IMR-90 (cell line): ENCODE measurements at regions not wholly inside any gene's neighbourhood (a gene's known extent, or its start where the extent isn't known, plus 50 kb on each side); places are given as distances from the start of the nearest gene placed in this dataset.

Experiments
- ATAC-seq: fragments of 200-7000 bp; cut with Tn5 transposase; 2 replicates; pipeline ENCODE4 v1.9.1; 2020; ENCODE audit warnings: low read depth, mild to moderate bottlenecking, moderate library complexity
- BruUV-seq: library from RNA; stranded (reverse); fragments of 400-500 nt; replicated peaks from 2 replicates; lab custom pipeline; 2021; lab: Mats Ljungman, UMichigan
- CTCF ChIA-PET: fragments of 300-600 bp; formaldehyde crosslinking; extraction: SDS; loops from one replicate; lab custom pipeline; 2021; ENCODE audit warnings: antibody characterized with exemption; lab: Yijun Ruan, JAX
- POLR2A ChIA-PET: fragments of 300-600 bp; sonication (Branson Sonifier 250); formaldehyde crosslinking; loops from one replicate; lab custom pipeline; 2022; ENCODE audit warnings: antibody characterized with exemption; ENCODE audit not compliant: unreplicated experiment; lab: Charles Lee
- DNase-seq: peaks from one replicate; pipeline ENCODE4 v3.0.0; 2013
- H2AFZ ChIP-seq: replicated peaks from 2 replicates; pipeline ENCODE3; 2013; ENCODE audit warnings: low read length, mild to moderate bottlenecking; ENCODE audit not compliant: poor library complexity
- H2AK5ac ChIP-seq: 2 replicates; pipeline ENCODE4 v1.6.1; 2013; ENCODE audit warnings: low read depth, low read length, inconsistent platforms
- H2AK9ac ChIP-seq: replicated peaks from 2 replicates; pipeline ENCODE3; 2013; ENCODE audit warnings: mild to moderate bottlenecking, low read depth, low read length, moderate library complexity; ENCODE audit not compliant: poor library complexity
- H2BK120ac ChIP-seq: 2 replicates; pipeline ENCODE4 v1.6.1; 2013; ENCODE audit warnings: low read depth, low read length, inconsistent platforms
- H2BK15ac ChIP-seq: 3 replicates; pipeline ENCODE4 v1.6.1; 2013; ENCODE audit warnings: low read depth, low read length, inconsistent platforms
- H2BK20ac ChIP-seq: 2 replicates; pipeline ENCODE4 v1.6.1; 2013; ENCODE audit warnings: low read depth, mild to moderate bottlenecking, inconsistent platforms, low read length, moderate library complexity
- H2BK5ac ChIP-seq: 2 replicates; pipeline ENCODE4 v1.6.1; 2013; ENCODE audit warnings: mild to moderate bottlenecking, low read depth, low read length, inconsistent platforms; ENCODE audit not compliant: poor library complexity, severe bottlenecking
- H3K14ac ChIP-seq: replicated peaks from 2 replicates; pipeline ENCODE4 v1.6.1; 2013; ENCODE audit warnings: low read depth, low read length, inconsistent platforms
- H3K18ac ChIP-seq: 2 replicates; pipeline ENCODE4 v1.6.1; 2013; ENCODE audit warnings: low read depth, low read length, control low read depth
- H3K23ac ChIP-seq: 2 replicates; pipeline ENCODE4 v1.6.1; 2013; ENCODE audit warnings: low read depth, low read length, inconsistent platforms
- H3K27ac ChIP-seq: 2 replicates; pipeline ENCODE4 v1.5.1; 2013; ENCODE audit warnings: mild to moderate bottlenecking, control low read depth, low read length; ENCODE audit not compliant: insufficient read depth
- H3K27me3 ChIP-seq: 2 replicates; pipeline ENCODE4 v1.6.1; 2013; ENCODE audit warnings: low read length; ENCODE audit not compliant: control insufficient read depth, insufficient read depth
- H3K36me3 ChIP-seq: 2 replicates; pipeline ENCODE4 v1.6.1; 2013; ENCODE audit warnings: low read length, mixed read lengths; ENCODE audit not compliant: control insufficient read depth, insufficient read depth
- H3K4ac ChIP-seq: 2 replicates; pipeline ENCODE4 v1.6.1; 2013; ENCODE audit warnings: low read depth, low read length, inconsistent platforms
- H3K4me1 ChIP-seq: 2 replicates; pipeline ENCODE4 v1.6.1; 2013; ENCODE audit warnings: low read length, mixed read lengths; ENCODE audit not compliant: control insufficient read depth, insufficient read depth
- H3K4me2 ChIP-seq: 2 replicates; pipeline ENCODE4 v1.6.1; 2013; ENCODE audit warnings: low read depth, mild to moderate bottlenecking, control low read depth, low read length, moderate library complexity
- H3K4me3 ChIP-seq: 2 replicates; pipeline ENCODE4 v1.5.1; 2013; ENCODE audit warnings: low read depth, mild to moderate bottlenecking, control low read depth, low read length, moderate library complexity; ENCODE audit not compliant: insufficient read depth
- H3K56ac ChIP-seq: 2 replicates; pipeline ENCODE4 v1.6.1; 2013; ENCODE audit warnings: low read length, inconsistent platforms; ENCODE audit not compliant: insufficient read depth; ENCODE audit errors: extremely low read depth
- H3K79me1 ChIP-seq, 2 experiments: 2 replicates each; pipeline ENCODE4 v1.6.1; 2013; ENCODE audit warnings: low read length in 2 of 2, inconsistent platforms in 1 of 2, low read depth in 1 of 2
- H3K9ac ChIP-seq: 2 replicates; pipeline ENCODE4 v1.6.1; 2013; ENCODE audit warnings: low read depth, low read length, control low read depth
- H3K9me1 ChIP-seq: 2 replicates; pipeline ENCODE4 v1.6.1; 2013; ENCODE audit warnings: low read length, inconsistent platforms; ENCODE audit not compliant: insufficient read depth
- H3K9me3 ChIP-seq: 2 replicates; pipeline ENCODE4 v1.6.1; 2013; ENCODE audit warnings: low read length; ENCODE audit not compliant: control insufficient read depth, insufficient read depth
- H4K20me1 ChIP-seq: 2 replicates; pipeline ENCODE4 v1.6.1; 2013; ENCODE audit warnings: low read length, inconsistent platforms; ENCODE audit not compliant: insufficient read depth
- H4K5ac ChIP-seq: 2 replicates; pipeline ENCODE4 v1.6.1; 2013; ENCODE audit warnings: mild to moderate bottlenecking, low read depth, low read length, control low read depth
- H4K8ac ChIP-seq, 2 experiments: 2 replicates each; pipeline ENCODE4 v1.6.1; 2013; ENCODE audit warnings: low read depth in 2 of 2, low read length in 2 of 2, control low read depth in 1 of 2, inconsistent platforms in 1 of 2
- H4K91ac ChIP-seq: 2 replicates; pipeline ENCODE4 v1.6.1; 2013; ENCODE audit warnings: low read depth, low read length, inconsistent platforms; ENCODE audit not compliant: insufficient read depth
- BHLHE40 ChIP-seq: fragments of 150-350 bp; IDR thresholded peaks from 2 replicates; pipeline ENCODE4 v1.6.1; 2016; ENCODE audit warnings: mild to moderate bottlenecking, low read depth, low read length
- CEBPB ChIP-seq: IDR thresholded peaks from 2 replicates; pipeline ENCODE4 v1.6.1; 2012; ENCODE audit warnings: low read depth, low read length, improper control_type of control experiment
- CHD1 ChIP-seq: IDR thresholded peaks from 2 replicates; pipeline ENCODE4 v1.6.1; 2012; ENCODE audit warnings: low read depth, low read length, improper control_type of control experiment
- CTCF ChIP-seq: conservative IDR thresholded peaks from 2 replicates; pipeline ENCODE4 v1.5.1; 2012; ENCODE audit warnings: mild to moderate bottlenecking, low read depth, low read length, improper control_type of control experiment
- ELK1 ChIP-seq: fragments of 150-350 bp; IDR thresholded peaks from 2 replicates; pipeline ENCODE4 v1.6.1; 2016; ENCODE audit warnings: low read depth, mild to moderate bottlenecking, low read length, moderate library complexity, borderline replicate concordance
- FOS ChIP-seq: fragments of 150-350 bp; IDR thresholded peaks from 2 replicates; pipeline ENCODE4 v1.6.1; 2016; ENCODE audit warnings: low read depth, low read length
- MAFK ChIP-seq: IDR thresholded peaks from 2 replicates; pipeline ENCODE4 v1.6.1; 2012; ENCODE audit warnings: low read depth, low read length, improper control_type of control experiment
- MAZ ChIP-seq: IDR thresholded peaks from 2 replicates; pipeline ENCODE4 v1.6.1; 2012; ENCODE audit warnings: low read depth, mild to moderate bottlenecking, low read length, improper control_type of control experiment, moderate library complexity, borderline replicate concordance
- NFE2L2 ChIP-seq: fragments of 150-350 bp; IDR thresholded peaks from 2 replicates; pipeline ENCODE4 v1.6.1; 2016; ENCODE audit warnings: low read depth, mild to moderate bottlenecking, low read length
- POLR2A ChIP-seq: IDR thresholded peaks from 2 replicates; pipeline ENCODE4 v1.6.1; 2012; ENCODE audit warnings: mild to moderate bottlenecking, low read depth, low read length
- RAD21 ChIP-seq: IDR thresholded peaks from 2 replicates; pipeline ENCODE4 v1.6.1; 2012; ENCODE audit warnings: low read length, improper control_type of control experiment
- RCOR1 ChIP-seq: IDR thresholded peaks from 2 replicates; pipeline ENCODE4 v1.6.1; 2012; ENCODE audit warnings: mild to moderate bottlenecking, low read length, improper control_type of control experiment; ENCODE audit not compliant: insufficient replicate concordance
- RFX5 ChIP-seq: IDR thresholded peaks from 2 replicates; pipeline ENCODE4 v1.8.0; 2012; ENCODE audit warnings: low read depth, mild to moderate bottlenecking, low read length, moderate library complexity
- SMC3 ChIP-seq: fragments of 150-350 bp; IDR thresholded peaks from 2 replicates; pipeline ENCODE4 v1.6.1; 2016; ENCODE audit warnings: low read depth, mild to moderate bottlenecking, antibody characterized with exemption, low read length, moderate library complexity
- USF2 ChIP-seq: fragments of 150-350 bp; IDR thresholded peaks from 2 replicates; pipeline ENCODE4 v1.6.1; 2017; ENCODE audit warnings: mild to moderate bottlenecking, antibody characterized with exemption, low read length, low read depth
- WGBS, 2 experiments: methylation state at CpG; one replicate each; pipeline versions ENCODE4 v1.1.5 to v1.1.7; 2013; ENCODE audit warnings: missing lambda C conversion rate in 2 of 2; ENCODE audit not compliant: insufficient read length in 1 of 2; ENCODE audit errors: extremely low coverage in 2 of 2; 5-methylcytosine and 5-hydroxymethylcytosine counted together
- dilution Hi-C: fragments of 300-500 bp; cut with HindIII; formaldehyde crosslinking; loops from one replicate; pipeline ENCODE4 v1.14.3; 2018; ENCODE audit warnings: low sequenced_read_pairs; ENCODE audit not compliant: unreplicated experiment
- in situ Hi-C: fragments of 300-500 bp; cut with MboI; formaldehyde crosslinking; loops from 3 replicates; pipeline ENCODE4 v1.14.3; 2019; ENCODE audit warnings: low sequenced_read_pairs, inconsistent platforms, mixed read lengths
- intact Hi-C: fragments of 100-400 bp; cut with micrococcal nuclease; formaldehyde crosslinking; loops from 2 replicates; pipeline ENCODE4 v1.10.0; 2022

- Histone ChIP-seq H3K36me3 (no peaks in the 10 kb centered on the region), H2BK15ac (no peak overlapping the region), H3K27me3 (peaks cover 13% of the 10 kb centered on the region), H3K4me3 (no peak overlapping the region), H3K9me3 (no peaks in the 10 kb centered on the region), H4K91ac (no peak overlapping the region), H4K8ac (no peak overlapping the region), H2BK20ac (no peak overlapping the region), H3K9me1 (no peaks in the 10 kb centered on the region), H3K56ac (no peak overlapping the region), H3K4me1 (no peaks in the 10 kb centered on the region), H2AFZ (no peak overlapping the region), H4K20me1 (no peaks in the 10 kb centered on the region), H3K4ac (no peak overlapping the region), H2AK9ac (no peak overlapping the region), H3K14ac (no peak overlapping the region), H2BK5ac (no peak overlapping the region), H3K79me1 (no peaks in the 10 kb centered on the region), H3K9ac (no peak overlapping the region), H3K4me2 (no peak overlapping the region), H3K27ac (no peak overlapping the region), H3K23ac (no peak overlapping the region), H2AK5ac (no peak overlapping the region), H4K5ac (no peak overlapping the region), H2BK120ac (no peak overlapping the region), H3K18ac (no peak overlapping the region)
- BruUV-seq = no TSS peak
- TF ChIP-seq CTCF (no peak), SMC3 (no peak), BHLHE40 (no peak), USF2 (no peak), POLR2A (no peak), ELK1 (no peak), FOS (no peak), RCOR1 (no peak), MAFK (no peak), CHD1 (no peak), NFE2L2 (no peak), RFX5 (no peak), MAZ (no peak), CEBPB (no peak), RAD21 (no peak)
- ChIA-PET POLR2A (no interaction called here), CTCF (no interaction called here)
- WGBS, 2 experiments = no CpG with 5 or more reads among the region's 1 CpG
- DNase-seq (no peak), ATAC-seq (no peak)
- dilution Hi-C loops (no loop called here), intact Hi-C loops (no loop called here), in situ Hi-C loops (no loop called here)
Observed at GRCh38 chr6:6835223-6835503, 246.6 kb downstream of the LY86 start.
